ENCODE measurements at regions not wholly inside any gene's neighbourhood (a gene's known extent, or its start where the extent isn't known, plus 50 kb on each side); places are given as distances from the start of the nearest gene placed in this dataset.

GRCh38 chr17:77374170-77374936, 233.6 kb downstream of the SEC14L1 start (continued):
- peak; percentile 60; the same call in 1 of the 2 replicates for TF ChIP-seq RELA (CRISPR knock-in tag; IDR thresholded peaks at IDR 0.05)
- 0 out of 2 replicates have a peak, but pooled peaks have one; percentile 58 for TF ChIP-seq ZNF205 (CRISPR knock-in tag; IDR thresholded peaks at IDR 0.05)
- peak; percentile 77 for TF ChIP-seq BRD4 (CRISPR knock-in tag; IDR thresholded peaks at IDR 0.05)
- TF ChIP-seq SETDB1 (CRISPR knock-in tag; IDR thresholded peaks at IDR 0.05; ENCODE audit: borderline replicate concordance) = no peak
- TF ChIP-seq ZNF160 (CRISPR knock-in tag; IDR thresholded peaks at IDR 0.05) = no peak
- TF ChIP-seq CBX5 (CRISPR knock-in tag; IDR thresholded peaks at IDR 0.05; ENCODE audit: borderline replicate concordance) = peak; percentile 75; the same call in 1 of the 2 replicates
- no peak for TF ChIP-seq AKNA (CRISPR knock-in tag; IDR thresholded peaks at IDR 0.05; ENCODE audit: borderline replicate concordance)
- TF ChIP-seq TFDP1 (CRISPR knock-in tag; IDR thresholded peaks at IDR 0.05; ENCODE audit: borderline replicate concordance) = no peak; the same call in 1 of the 2 replicates
- no peak for TF ChIP-seq SOX13 (IDR thresholded peaks at IDR 0.05)
- TF ChIP-seq SOX13 (CRISPR knock-in tag; conservative IDR thresholded peaks at IDR 0.05 in 1 of 2, IDR thresholded peaks at IDR 0.05 in 1 of 2) = peak in 1 of 2 experiments; percentile 73; a peak in 2 of 4 replicates
- TF ChIP-seq ZFY (CRISPR knock-in tag; IDR thresholded peaks at IDR 0.05) = peak; percentile 46
- TF ChIP-seq CSRNP2 (CRISPR knock-in tag; conservative IDR thresholded peaks at IDR 0.05; ENCODE audit: low read depth) = no peak
- TF ChIP-seq ZFP36 (IDR thresholded peaks at IDR 0.05; ENCODE audit: borderline replicate concordance, low read depth, low read length, partially characterized antibody) = no peak
- peak; percentile 80 for TF ChIP-seq RBFOX2 (IDR thresholded peaks at IDR 0.05; ENCODE audit: low read depth, low read length)
- no peak for TF ChIP-seq SYNCRIP (IDR thresholded peaks at IDR 0.05; ENCODE audit: insufficient read depth, low read depth, low read length)
- TF ChIP-seq ZNF839 (CRISPR knock-in tag; IDR thresholded peaks at IDR 0.05; ENCODE audit: borderline replicate concordance) = peak; percentile 96
- no peak for TF ChIP-seq ZFP1 (CRISPR knock-in tag; IDR thresholded peaks at IDR 0.05)
- TF ChIP-seq ZNF350 (CRISPR knock-in tag; IDR thresholded peaks at IDR 0.05; ENCODE audit: borderline replicate concordance, low read depth) = peak; percentile 90; the same call in 1 of the 2 replicates
- TF ChIP-seq ATF6 (CRISPR knock-in tag; conservative IDR thresholded peaks at IDR 0.05) = 0 out of 2 replicates have a peak, but pooled peaks have one; percentile 70
- no peak for TF ChIP-seq THYN1 (CRISPR knock-in tag; IDR thresholded peaks at IDR 0.05; ENCODE audit: borderline replicate concordance, low read depth)

Measured in HepG2 (cell line).